Smooth muscle cell (in vitro differentiated cells): ENCODE measurements at regions not wholly inside any gene's neighbourhood (a gene's known extent, or its start where the extent isn't known, plus 50 kb on each side); places are given as distances from the start of the nearest gene placed in this dataset.
"Not testable (repeated sequence)": the region's sequence is repeated elsewhere in the genome, so short reads cannot be mapped to it uniquely, and the experiment has no call there.

Experiments used
- DNase-seq: peaks from one replicate; lab custom pipeline; 2025; ENCODE audit not compliant: unreplicated experiment; lab: John Stamatoyannopoulos, UW
- H2AFZ ChIP-seq: fragments of 200-600 bp; sonication (generic); 2 replicates; pipeline ENCODE4 v1.6.0; 2016; ENCODE audit warnings: antibody characterized with exemption, low read depth, mild to moderate bottlenecking
- H3F3A ChIP-seq: fragments of 200-600 bp; sonication (generic); 2 replicates; pipeline ENCODE4 v1.6.0; 2017; ENCODE audit warnings: antibody characterized with exemption, low read depth
- H3K27ac ChIP-seq: fragments of 200-600 bp; sonication (generic); 2 replicates; pipeline ENCODE4 v1.5.1; 2016; ENCODE audit warnings: low read depth, mild to moderate bottlenecking
- H3K27me3 ChIP-seq: fragments of 200-600 bp; sonication (generic); 2 replicates; pipeline ENCODE4 v1.6.1; 2016; ENCODE audit warnings: low read depth, mild to moderate bottlenecking
- H3K36me3 ChIP-seq: fragments of 200-600 bp; sonication (generic); 2 replicates; pipeline ENCODE4 v1.5.1; 2016; ENCODE audit warnings: low read depth
- H3K4me1 ChIP-seq: fragments of 200-600 bp; sonication (generic); 2 replicates; pipeline ENCODE4 v1.5.1; 2016; ENCODE audit warnings: low read depth
- H3K4me2 ChIP-seq: fragments of 200-600 bp; sonication (generic); 2 replicates; pipeline ENCODE4 v1.6.0; 2016; ENCODE audit warnings: mild to moderate bottlenecking
- H3K4me3 ChIP-seq: fragments of 200-600 bp; sonication (generic); 2 replicates; pipeline ENCODE4 v1.5.1; 2016; ENCODE audit warnings: mild to moderate bottlenecking
- H3K79me2 ChIP-seq: fragments of 200-600 bp; sonication (generic); 2 replicates; pipeline ENCODE4 v1.6.0; 2016; ENCODE audit warnings: low read depth, mild to moderate bottlenecking
- H3K9ac ChIP-seq: fragments of 200-600 bp; sonication (generic); 2 replicates; pipeline ENCODE4 v1.6.0; 2016; ENCODE audit warnings: low read depth
- H3K9me3 ChIP-seq: fragments of 200-600 bp; sonication (generic); replicated peaks from 2 replicates; pipeline ENCODE4 v1.5.1; 2016; ENCODE audit warnings: low read depth
- H4K20me1 ChIP-seq: fragments of 200-600 bp; sonication (generic); 2 replicates; pipeline ENCODE4 v1.6.0; 2016; ENCODE audit warnings: low read depth
- CTCF ChIP-seq: fragments of 200-600 bp; sonication (generic); IDR thresholded peaks from 2 replicates; pipeline ENCODE4 v1.5.1; 2017; ENCODE audit warnings: borderline replicate concordance, mild to moderate bottlenecking, antibody characterized with exemption; ENCODE audit not compliant: insufficient read depth, poor library complexity, severe bottlenecking
- WGBS: methylation state at CpG from one replicate; pipeline ENCODE4 v1.1.7; 2016; ENCODE audit warnings: low lambda C conversion rate; 5-methylcytosine and 5-hydroxymethylcytosine counted together

GRCh38 chr10:94240491-94240890 is 122.2 kb downstream of the NOC3L start:
- Histone ChIP-seq H3K9me3 (no peaks in the 10 kb centered on the region), H3K9ac (no peak overlapping the region), H3K79me2 (no peaks in the 10 kb centered on the region), H3K4me3 (no peak overlapping the region), H2AFZ (no peak overlapping the region), H4K20me1 (no peaks in the 10 kb centered on the region), H3K36me3 (no peaks in the 10 kb centered on the region), H3K4me2 (no peak overlapping the region), H3K4me1 (no peaks in the 10 kb centered on the region), H3K27me3 (no peaks in the 10 kb centered on the region), H3F3A (no peaks in the 10 kb centered on the region), H3K27ac (no peak overlapping the region)
- no peak for DNase-seq
- 88% methylated on average over 5 of the region's 5 CpGs for WGBS
- no peak for TF ChIP-seq CTCF

GRCh38 chr10:94240901-94241300 is 121.8 kb downstream of the NOC3L start:
- Histone ChIP-seq H3K79me2 (no peaks in the 10 kb centered on the region), H3K9ac (no peak overlapping the region), H3K4me2 (no peak overlapping the region), H2AFZ (no peak overlapping the region), H3F3A (no peaks in the 10 kb centered on the region), H3K36me3 (no peaks in the 10 kb centered on the region), H3K9me3 (no peaks in the 10 kb centered on the region), H3K4me3 (no peak overlapping the region), H3K27me3 (no peaks in the 10 kb centered on the region), H3K4me1 (no peaks in the 10 kb centered on the region), H3K27ac (no peak overlapping the region), H4K20me1 (no peaks in the 10 kb centered on the region)
- no peak for DNase-seq
- no peak for TF ChIP-seq CTCF
- WGBS: 94% methylated on average over 2 of the region's 2 CpGs

DNA sequence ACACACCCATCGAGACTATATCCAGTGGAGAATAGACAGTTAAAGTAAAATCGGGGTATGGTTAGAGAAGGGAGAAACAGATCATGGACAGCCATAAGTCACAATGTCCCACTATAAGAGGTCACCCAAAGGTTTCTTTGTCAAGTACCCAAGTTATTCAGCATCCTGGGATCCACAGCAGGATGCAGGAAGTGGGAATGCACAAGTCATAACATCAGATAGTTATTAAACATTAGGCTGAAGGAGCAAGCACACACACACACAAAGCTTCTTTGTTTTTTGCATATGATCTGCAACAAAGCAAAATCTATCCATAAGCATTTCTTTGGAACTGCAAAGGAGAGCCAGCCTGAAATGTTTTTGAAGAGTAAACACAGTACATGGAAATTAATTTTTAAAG is 111.6 kb downstream of the NOC3L start:
- H3K27ac ChIP-seq: no peak overlapping the region
- TF ChIP-seq CTCF: no peak
- H3K9ac ChIP-seq: no peak overlapping the region

GRCh38 chr10:94251568-94251967 is 111.2 kb downstream of the NOC3L start:
- Histone ChIP-seq H3K4me3 (no peak overlapping the region), H3F3A (no peaks in the 10 kb centered on the region), H4K20me1 (no peaks in the 10 kb centered on the region), H3K4me1 (no peaks in the 10 kb centered on the region), H3K4me2 (no peak overlapping the region), H3K9ac (no peak overlapping the region), H3K36me3 (no peaks in the 10 kb centered on the region), H3K9me3 (no peaks in the 10 kb centered on the region), H3K27ac (no peak overlapping the region), H3K27me3 (no peaks in the 10 kb centered on the region), H2AFZ (no peak overlapping the region), H3K79me2 (no peaks in the 10 kb centered on the region)
- WGBS: 70% methylated on average over 1 of the region's 1 CpG
- no peak for TF ChIP-seq CTCF
- no peak for DNase-seq

More for the DNA sequence above, 111.6 kb downstream of the NOC3L start:
- peaks cover 2% of the 10 kb centered on the region for H3K36me3 ChIP-seq
- no peak for DNase-seq
- no peaks in the 10 kb centered on the region for H3F3A ChIP-seq
- H3K4me2 ChIP-seq: no peak overlapping the region
- H3K4me1 ChIP-seq: no peaks in the 10 kb centered on the region
- no peak overlapping the region for H2AFZ ChIP-seq
- no peaks in the 10 kb centered on the region for H3K9me3 ChIP-seq
- WGBS: 93% methylated on average over 2 of the region's 2 CpGs
- H3K4me3 ChIP-seq: no peak overlapping the region
- no peaks in the 10 kb centered on the region for H4K20me1 ChIP-seq
- H3K79me2 ChIP-seq: no peaks in the 10 kb centered on the region
- no peaks in the 10 kb centered on the region for H3K27me3 ChIP-seq

DNA sequence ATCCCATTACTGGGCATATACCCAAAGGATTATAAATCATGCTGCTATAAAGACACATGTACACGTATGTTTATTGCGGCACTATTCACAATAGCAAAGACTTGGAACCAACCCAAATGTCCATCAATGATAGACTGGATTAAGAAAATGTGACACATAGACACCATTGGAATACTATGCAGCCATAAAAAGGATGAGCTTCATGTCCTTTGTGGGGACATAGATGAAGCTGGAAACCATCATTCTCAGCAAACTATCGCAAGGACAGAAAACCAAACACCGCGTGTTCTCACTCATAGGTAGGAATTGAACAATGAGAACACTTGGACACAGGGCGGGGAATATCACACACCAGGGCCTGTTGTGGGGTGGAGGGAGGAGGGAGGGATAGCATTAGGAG is 105.3 kb downstream of the NOC3L start:
- not testable (repeated sequence) for H3K36me3 ChIP-seq, H2AFZ ChIP-seq, H3K9ac ChIP-seq, H3K27me3 ChIP-seq, H3K4me2 ChIP-seq, H3K4me3 ChIP-seq, DNase-seq, H3F3A ChIP-seq, H4K20me1 ChIP-seq, H3K9me3 ChIP-seq, H3K4me1 ChIP-seq, H3K27ac ChIP-seq, H3K79me2 ChIP-seq
- 100% methylated on average over 6 of the region's 6 CpGs for WGBS
